ENCODE measurements at regions not wholly inside any gene's neighbourhood (a gene's known extent, or its start where the extent isn't known, plus 50 kb on each side); places are given as distances from the start of the nearest gene placed in this dataset.

DNA sequence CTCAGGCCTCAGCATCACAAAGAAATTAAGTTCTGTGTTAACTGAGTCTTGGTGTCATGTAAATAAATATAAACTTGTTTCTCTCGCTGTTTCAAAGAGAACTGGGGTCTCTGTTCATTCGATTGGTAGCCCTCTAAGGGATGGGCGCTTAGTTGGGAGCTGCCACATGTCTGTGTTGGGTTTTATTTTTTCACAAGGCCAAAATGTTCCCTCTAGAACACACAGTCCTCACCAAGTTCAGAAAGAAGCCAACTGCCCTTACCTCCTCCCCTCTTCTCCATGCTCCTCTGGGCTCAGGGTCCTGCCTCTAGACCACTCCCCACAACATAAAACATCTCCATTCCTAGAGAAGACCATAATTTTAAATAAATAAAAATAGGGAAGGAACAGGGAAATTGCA is 490.9 kb downstream of the TNS1 start:
- DNase-seq: no peak
- Histone ChIP-seq H3K4me3 (replicated peaks in 1 of 3; ENCODE audit: low read depth in 2 of 3, low read length in 3 of 3) (no peak overlapping the region), H3K9ac (ENCODE audit: insufficient read depth, low read length, poor library complexity, severe bottlenecking) (no peak overlapping the region), H3K79me2 (ENCODE audit: insufficient read depth, low read length) (no peaks in the 10 kb centered on the region), H3K36me3 (replicated peaks in 1 of 2; ENCODE audit: control insufficient read depth in 1 of 2, insufficient read depth in 2 of 2, low read length in 2 of 2) (no peaks in the 10 kb centered on the region), H3K4me1 (ENCODE audit: control insufficient read depth in 1 of 2, insufficient read depth in 2 of 2, low read length in 2 of 2) (peaks cover 0 to 4% of the 10 kb centered on the region in 2 donors), H4K20me1 (ENCODE audit: insufficient read depth, low read length) (no peaks in the 10 kb centered on the region), H3K27me3 (ENCODE audit: control insufficient read depth in 2 of 2, insufficient read depth in 2 of 2, low read length in 2 of 2) (peaks cover 0 to 2% of the 10 kb centered on the region in 2 donors), H3K9me3 (replicated peaks in 1 of 2; ENCODE audit: control insufficient read depth in 1 of 2, insufficient read depth in 1 of 2, low read length in 2 of 2) (no peaks in the 10 kb centered on the region), H2AFZ (ENCODE audit: insufficient read depth, low read depth, low read length, poor library complexity, severe bottlenecking) (no peak overlapping the region), H3K4me2 (replicated peaks; ENCODE audit: extremely low read depth, low read length, poor library complexity, severe bottlenecking) (no peak overlapping the region), H3K27ac (ENCODE audit: low read depth in 1 of 2, low read length in 2 of 2) (no peak overlapping the region)
- WGBS (ENCODE audit: insufficient coverage): no CpG with 5 or more reads among the region's 3 CpGs
- TF ChIP-seq, protein P1, sequence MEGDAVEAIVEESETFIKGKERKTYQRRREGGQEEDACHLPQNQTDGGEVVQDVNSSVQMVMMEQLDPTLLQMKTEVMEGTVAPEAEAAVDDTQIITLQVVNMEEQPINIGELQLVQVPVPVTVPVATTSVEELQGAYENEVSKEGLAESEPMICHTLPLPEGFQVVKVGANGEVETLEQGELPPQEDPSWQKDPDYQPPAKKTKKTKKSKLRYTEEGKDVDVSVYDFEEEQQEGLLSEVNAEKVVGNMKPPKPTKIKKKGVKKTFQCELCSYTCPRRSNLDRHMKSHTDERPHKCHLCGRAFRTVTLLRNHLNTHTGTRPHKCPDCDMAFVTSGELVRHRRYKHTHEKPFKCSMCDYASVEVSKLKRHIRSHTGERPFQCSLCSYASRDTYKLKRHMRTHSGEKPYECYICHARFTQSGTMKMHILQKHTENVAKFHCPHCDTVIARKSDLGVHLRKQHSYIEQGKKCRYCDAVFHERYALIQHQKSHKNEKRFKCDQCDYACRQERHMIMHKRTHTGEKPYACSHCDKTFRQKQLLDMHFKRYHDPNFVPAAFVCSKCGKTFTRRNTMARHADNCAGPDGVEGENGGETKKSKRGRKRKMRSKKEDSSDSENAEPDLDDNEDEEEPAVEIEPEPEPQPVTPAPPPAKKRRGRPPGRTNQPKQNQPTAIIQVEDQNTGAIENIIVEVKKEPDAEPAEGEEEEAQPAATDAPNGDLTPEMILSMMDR (IDR thresholded peaks at IDR 0.05): no peak
- peaks cover 2 to 10% (median 6%) of the 10 kb centered on the region in 3 donors for H3K27me3 Mint-ChIP-seq (ENCODE audit: low read depth in 3 of 3)
- no peaks in the 10 kb centered on the region for H3K36me3 Mint-ChIP-seq
- no peak overlapping the region for H3K27ac Mint-ChIP-seq
- intact Hi-C loops (cut with micrococcal nuclease): loop anchor here (2.0 to 5.0 kb wide), 2 partner anchors 829 to 830 kb away; no protein-coding TSS in a partner anchor
- peaks cover 0 to 4% (median 0%) of the 10 kb centered on the region in 7 donors for H3K9me3 Mint-ChIP-seq
- H3K4me1 Mint-ChIP-seq: peaks cover 17% of the 10 kb centered on the region
- no peak overlapping the region for H3K4me3 Mint-ChIP-seq

DNA sequence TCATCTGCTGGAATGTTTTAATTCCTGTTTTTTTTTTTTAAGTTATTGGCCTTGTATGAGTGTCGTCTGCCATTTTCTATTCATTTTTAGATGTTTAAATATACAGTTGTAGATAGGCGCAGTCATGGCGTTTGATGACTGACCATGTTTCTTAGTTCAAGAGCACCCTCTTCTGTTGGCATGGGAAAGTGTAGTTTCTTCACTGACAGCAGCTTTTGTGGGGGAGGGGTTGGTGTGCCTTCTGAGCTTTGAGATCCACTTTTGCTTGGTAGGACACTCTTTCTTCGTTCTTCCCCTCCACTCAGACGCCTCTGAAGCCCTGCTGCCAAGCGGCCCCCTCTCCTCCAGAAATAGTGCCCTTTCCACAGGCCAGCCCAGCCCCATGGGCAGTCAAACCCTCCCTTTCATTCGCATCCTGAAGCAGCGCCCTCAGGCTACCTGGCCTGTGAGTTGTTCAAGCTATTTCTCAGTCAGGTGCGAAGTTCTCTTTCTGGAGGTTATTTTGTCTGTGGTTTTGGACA is 492.0 kb downstream of the TNS1 start:
- 0% methylated on average over 2 of the region's 9 CpGs for WGBS (ENCODE audit: insufficient coverage)
- Mint-ChIP-seq H3K27me3 (ENCODE audit: low read depth in 3 of 3) (peaks cover 2 to 14% (median 5%) of the 10 kb centered on the region in 3 donors), H3K27ac (no peak overlapping the region), H3K9me3 (peaks cover 0 to 4% (median 0%) of the 10 kb centered on the region in 7 donors), H3K36me3 (no peaks in the 10 kb centered on the region), H3K4me3 (peak overlapping the region in 1 of 2 donors; percentile 55), H3K4me1 (peaks cover 17% of the 10 kb centered on the region)
- no peaks in the 10 kb centered on the region for H4K20me1 ChIP-seq (ENCODE audit: insufficient read depth, low read length)
- H3K79me2 ChIP-seq (ENCODE audit: insufficient read depth, low read length): no peaks in the 10 kb centered on the region
- peaks cover 0 to 5% of the 10 kb centered on the region in 2 donors for H3K27me3 ChIP-seq (ENCODE audit: control insufficient read depth in 2 of 2, insufficient read depth in 2 of 2, low read length in 2 of 2)
- no peak overlapping the region for H2AFZ ChIP-seq (ENCODE audit: insufficient read depth, low read depth, low read length, poor library complexity, severe bottlenecking)
- H3K4me1 ChIP-seq (ENCODE audit: control insufficient read depth in 1 of 2, insufficient read depth in 2 of 2, low read length in 2 of 2): peaks cover 0 to 4% of the 10 kb centered on the region in 2 donors
- H3K27ac ChIP-seq (ENCODE audit: low read depth in 1 of 2, low read length in 2 of 2): no peak overlapping the region
- H3K4me3 ChIP-seq (replicated peaks in 1 of 3; ENCODE audit: low read depth in 2 of 3, low read length in 3 of 3): no peak overlapping the region
- TF ChIP-seq, protein P1 (IDR thresholded peaks at IDR 0.05): peak; percentile 56
- no peak overlapping the region for H3K9ac ChIP-seq (ENCODE audit: insufficient read depth, low read length, poor library complexity, severe bottlenecking)
- intact Hi-C loops (cut with micrococcal nuclease): loop anchor here (2.0 to 5.0 kb wide), 2 partner anchors 828 to 829 kb away; no protein-coding TSS in a partner anchor
- H3K36me3 ChIP-seq (replicated peaks in 1 of 2; ENCODE audit: control insufficient read depth in 1 of 2, insufficient read depth in 2 of 2, low read length in 2 of 2): no peaks in the 10 kb centered on the region
- no peaks in the 10 kb centered on the region for H3K9me3 ChIP-seq (replicated peaks in 1 of 2; ENCODE audit: control insufficient read depth in 1 of 2, insufficient read depth in 1 of 2, low read length in 2 of 2)
- DNase-seq: peak; percentile 19 to 56 (median 42)
- no peak overlapping the region for H3K4me2 ChIP-seq (replicated peaks; ENCODE audit: extremely low read depth, low read length, poor library complexity, severe bottlenecking)

Data from CD14-positive monocyte (primary cell).